PC-9 (cell line): ENCODE measurements at regions not wholly inside any gene's neighbourhood (a gene's known extent, or its start where the extent isn't known, plus 50 kb on each side); places are given as distances from the start of the nearest gene placed in this dataset.

ENCODE experiments used
- BruUV-seq: library from RNA; stranded (reverse); fragments of 400-500 nt; replicated peaks from 2 replicates; lab custom pipeline; 2021; lab: Mats Ljungman, UMichigan
- CTCF ChIA-PET: fragments of 300-600 bp; sonication (Branson Sonifier 250); formaldehyde crosslinking; loops from one replicate; lab custom pipeline; 2022; ENCODE audit warnings: antibody characterized with exemption; lab: Charles Lee
- POLR2A ChIA-PET: fragments of 300-600 bp; sonication (Branson Sonifier 250); formaldehyde crosslinking; loops from one replicate; lab custom pipeline; 2022; ENCODE audit warnings: antibody characterized with exemption; ENCODE audit not compliant: unreplicated experiment; lab: Charles Lee
- DNase-seq, 2 experiments: peaks; one replicate each; pipeline versions ENCODE4 v3.0.0 to v3.0.0-alpha.2; 2015 to 2022; ENCODE audit warnings: mixed read lengths in 1 of 2
- H2AFZ ChIP-seq: fragments of 200-600 bp; sonication (generic); 2 replicates; pipeline ENCODE4 v1.8.1; 2017; ENCODE audit warnings: antibody characterized with exemption
- H3F3A ChIP-seq: fragments of 200-600 bp; sonication (generic); 2 replicates; pipeline ENCODE4 v1.8.1; 2017; ENCODE audit warnings: antibody characterized with exemption, mild to moderate bottlenecking, low read depth; ENCODE audit not compliant: insufficient read depth
- H3K27ac ChIP-seq: fragments of 200-600 bp; sonication (generic); 2 replicates; pipeline ENCODE4 v1.6.1; 2016; ENCODE audit warnings: mixed run types
- H3K27me3 ChIP-seq: fragments of 200-600 bp; sonication (generic); 2 replicates; pipeline ENCODE4 v1.6.1; 2016; ENCODE audit warnings: low read depth, mixed run types; ENCODE audit not compliant: insufficient read depth
- H3K36me3 ChIP-seq: fragments of 200-600 bp; sonication (generic); 2 replicates; pipeline ENCODE4 v1.6.1; 2016; ENCODE audit warnings: low read depth, mixed run types
- H3K4me1 ChIP-seq: fragments of 200-600 bp; sonication (generic); replicated peaks from 2 replicates; pipeline ENCODE4 v1.6.1; 2016; ENCODE audit warnings: mixed run types; ENCODE audit not compliant: insufficient read depth
- H3K4me2 ChIP-seq: fragments of 200-600 bp; sonication (generic); 2 replicates; pipeline ENCODE4 v1.6.1; 2017; ENCODE audit warnings: mixed run types
- H3K4me3 ChIP-seq: fragments of 200-600 bp; sonication (generic); 2 replicates; pipeline ENCODE4 v1.6.1; 2016; ENCODE audit warnings: mixed run types
- H3K79me2 ChIP-seq: fragments of 200-600 bp; sonication (generic); 2 replicates; pipeline ENCODE4 v1.6.1; 2017; ENCODE audit warnings: low read depth, mixed run types
- H3K9me2 ChIP-seq: fragments of 200-600 bp; sonication (generic); 2 replicates; pipeline ENCODE4 v1.8.1; 2017; ENCODE audit warnings: mild to moderate bottlenecking; ENCODE audit not compliant: insufficient read depth
- H3K9me3 ChIP-seq: fragments of 200-600 bp; sonication (generic); 2 replicates; pipeline ENCODE4 v1.8.1; 2016; ENCODE audit warnings: low read depth; ENCODE audit not compliant: insufficient read depth
- H4K20me1 ChIP-seq: fragments of 200-600 bp; sonication (generic); 2 replicates; pipeline ENCODE4 v1.8.1; 2017; ENCODE audit not compliant: insufficient read depth
- CTCF ChIP-seq: fragments of 200-600 bp; sonication (generic); conservative IDR thresholded peaks from 2 replicates; pipeline ENCODE4 v1.6.1; 2017; ENCODE audit warnings: mixed run types, antibody characterized with exemption, mild to moderate bottlenecking, moderate library complexity
- EZH2 ChIP-seq: fragments of 200-600 bp; sonication (generic); IDR thresholded peaks from 2 replicates; pipeline ENCODE4 v1.8.0; 2017; ENCODE audit warnings: antibody characterized with exemption, low read depth
- intact Hi-C: fragments of 100-400 bp; cut with micrococcal nuclease; formaldehyde crosslinking; loops from one replicate; pipeline ENCODE4 v1.10.0; 2022; ENCODE audit not compliant: unreplicated experiment

- ChIA-PET POLR2A (no interaction called here), CTCF (no interaction called here)
- Histone ChIP-seq H3K4me1 (no peaks in the 10 kb centered on the region), H3K27ac (no peak overlapping the region), H3K36me3 (no peaks in the 10 kb centered on the region), H3K9me3 (peaks cover 11% of the 10 kb centered on the region), H3K4me3 (no peak overlapping the region), H3K4me2 (no peak overlapping the region), H3K27me3 (no peaks in the 10 kb centered on the region), H4K20me1 (no peaks in the 10 kb centered on the region), H3F3A (no peaks in the 10 kb centered on the region), H2AFZ (no peak overlapping the region), H3K79me2 (no peaks in the 10 kb centered on the region), H3K9me2 (no peaks in the 10 kb centered on the region)
- TF ChIP-seq CTCF (no peak), EZH2 (no peak)
- BruUV-seq = no TSS peak
- DNase-seq = no peak
- intact Hi-C loops = no loop called here
Observed at GRCh38 chr1:86235852-86236251, 79.3 kb upstream of the COL24A1 start.

GRCh38 chr1:86233403-86233802, 76.8 kb upstream of the COL24A1 start:
- Histone ChIP-seq H3K36me3 (no peaks in the 10 kb centered on the region), H3K4me1 (no peaks in the 10 kb centered on the region), H3K4me2 (no peak overlapping the region), H3K27ac (no peak overlapping the region), H3K4me3 (no peak overlapping the region), H3F3A (no peaks in the 10 kb centered on the region), H4K20me1 (no peaks in the 10 kb centered on the region), H3K27me3 (no peaks in the 10 kb centered on the region), H2AFZ (no peak overlapping the region), H3K79me2 (no peaks in the 10 kb centered on the region), H3K9me2 (no peaks in the 10 kb centered on the region), H3K9me3 (peaks cover 11% of the 10 kb centered on the region)
- CTCF ChIA-PET = no interaction called here
- POLR2A ChIA-PET = no interaction called here
- TF ChIP-seq EZH2 (no peak), CTCF (no peak)
- BruUV-seq = no TSS peak
- DNase-seq = no peak
- intact Hi-C loops = no loop called here

- Histone ChIP-seq H3K4me2 (no peak overlapping the region), H3K27ac (no peak overlapping the region), H3K79me2 (no peaks in the 10 kb centered on the region), H3K9me2 (no peaks in the 10 kb centered on the region), H2AFZ (no peak overlapping the region), H3K36me3 (no peaks in the 10 kb centered on the region), H4K20me1 (no peaks in the 10 kb centered on the region), H3K27me3 (no peaks in the 10 kb centered on the region), H3K4me1 (no peaks in the 10 kb centered on the region), H3K9me3 (peaks cover 8% of the 10 kb centered on the region), H3K4me3 (no peak overlapping the region), H3F3A (no peaks in the 10 kb centered on the region)
- intact Hi-C loops = no loop called here
- no TSS peak for BruUV-seq
- POLR2A ChIA-PET = no interaction called here
- no peak for DNase-seq
- CTCF ChIA-PET = no interaction called here
- TF ChIP-seq CTCF (no peak), EZH2 (no peak)
Observed at GRCh38 chr1:86231076-86231475, 74.5 kb upstream of the COL24A1 start.
